ENCODE measurements at regions not wholly inside any gene's neighbourhood (a gene's known extent, or its start where the extent isn't known, plus 50 kb on each side); places are given as distances from the start of the nearest gene placed in this dataset.

GRCh38 chr11:135017296-135017695 is 605.3 kb upstream of the B3GAT1 start:
- no peak for TF ChIP-seq CTCF (IDR thresholded peaks at IDR 0.05)
- TF ChIP-seq POLR2A (IDR thresholded peaks at IDR 0.05): no peak

Measured in adrenal gland (tissue), 5 donors.